ENCODE measurements at regions not wholly inside any gene's neighbourhood (a gene's known extent, or its start where the extent isn't known, plus 50 kb on each side); places are given as distances from the start of the nearest gene placed in this dataset.

DNA sequence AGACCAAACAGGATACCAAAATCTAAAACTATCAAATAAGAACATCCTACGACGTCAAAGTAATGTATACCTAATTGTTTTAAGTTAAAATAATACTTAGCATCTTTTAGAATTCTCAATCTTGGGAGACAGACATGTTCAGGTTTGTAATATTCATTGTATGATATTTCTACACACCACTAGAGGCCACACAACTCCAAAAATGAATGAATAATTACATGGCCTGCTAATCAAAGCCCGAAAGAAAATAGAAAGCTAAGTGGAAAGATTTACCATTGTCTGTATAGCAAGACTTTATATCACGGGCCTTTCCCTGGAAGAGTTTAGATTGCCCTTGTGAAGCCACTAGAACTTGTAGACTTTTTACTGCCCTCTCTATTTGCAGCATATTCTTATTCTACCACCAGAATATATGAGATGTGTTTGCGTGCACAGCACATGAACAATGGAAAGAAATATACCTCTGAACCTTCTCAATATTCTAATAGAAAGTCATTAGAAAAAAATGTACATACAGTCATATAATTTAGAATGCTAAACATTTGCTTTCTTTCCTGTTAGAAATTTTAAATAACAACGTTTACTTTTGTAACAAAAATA is 380.1 kb upstream of the NUDT12 start:
- TF ChIP-seq Cebpa-rat (IDR thresholded peaks at IDR 0.05), result no peak

DNA sequence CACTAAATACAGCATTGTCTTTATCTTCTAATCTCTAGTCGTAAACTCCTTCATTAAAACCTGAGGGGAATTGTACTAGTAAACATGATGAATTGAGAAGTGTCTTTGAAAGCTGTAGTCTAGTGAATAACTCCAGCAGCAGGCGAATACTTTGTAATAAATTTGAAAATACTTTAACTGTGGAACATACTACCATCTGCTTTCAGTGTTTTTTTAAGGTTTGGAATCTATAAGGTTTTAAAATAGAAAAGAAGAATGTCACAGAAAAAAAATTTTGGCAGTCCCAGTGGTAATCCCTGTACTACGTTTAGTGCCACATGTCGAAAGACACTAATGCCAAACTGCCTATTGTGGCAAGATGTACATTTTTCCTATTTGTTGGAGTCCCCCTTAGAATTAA is 379.0 kb upstream of the NUDT12 start:
- H3K36me3 ChIP-seq, result no peaks in the 10 kb centered on the region
- TF ChIP-seq Cebpa-rat (IDR thresholded peaks at IDR 0.05), result no peak
- H3K27me3 ChIP-seq, result no peaks in the 10 kb centered on the region
- H3K4me1 ChIP-seq, result no peaks in the 10 kb centered on the region
- H3K9me3 ChIP-seq, result no peaks in the 10 kb centered on the region
- no peak overlapping the region for H3K9ac ChIP-seq
- no peak overlapping the region for H3K4me2 ChIP-seq
- no peaks in the 10 kb centered on the region for H4K20me1 ChIP-seq
- H3K27ac ChIP-seq, result no peak overlapping the region
- H3K4me3 ChIP-seq, result no peak overlapping the region

More for the DNA sequence above, 380.1 kb upstream of the NUDT12 start:
- Histone ChIP-seq H3K36me3 (no peaks in the 10 kb centered on the region), H3K9ac (no peak overlapping the region), H3K4me3 (no peak overlapping the region), H3K4me2 (no peak overlapping the region), H4K20me1 (no peaks in the 10 kb centered on the region), H3K4me1 (no peaks in the 10 kb centered on the region), H3K27me3 (no peaks in the 10 kb centered on the region), H3K27ac (no peak overlapping the region), H3K9me3 (no peaks in the 10 kb centered on the region)

DNA sequence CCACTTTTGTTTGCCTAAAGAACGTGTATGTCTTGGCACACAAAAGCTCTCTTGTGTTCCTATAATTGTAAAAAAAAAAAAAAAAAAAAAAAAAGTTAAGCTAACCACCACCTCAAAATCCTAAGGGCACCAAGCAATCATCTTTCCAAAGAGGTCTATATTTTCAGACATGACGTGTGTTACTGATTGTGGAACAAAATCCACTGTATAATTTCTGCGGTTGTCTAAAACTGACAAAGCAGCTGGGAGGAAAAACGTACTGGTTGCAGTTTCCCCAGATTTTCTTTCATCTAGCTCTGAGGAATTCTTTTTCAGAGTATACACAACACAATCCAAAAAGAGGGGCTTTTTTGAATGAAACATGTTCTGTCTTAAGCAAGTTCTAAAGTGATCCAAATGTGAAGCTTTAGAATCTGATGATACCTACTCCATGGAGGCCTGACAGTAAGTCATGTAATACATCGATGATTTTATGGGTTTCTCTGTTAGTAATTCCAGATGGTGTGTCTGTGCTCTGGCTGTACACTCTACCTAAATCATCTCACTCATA is 375.6 kb upstream of the NUDT12 start:
- no peaks in the 10 kb centered on the region for H3K4me1 ChIP-seq
- H3K27ac ChIP-seq, result no peak overlapping the region
- no peaks in the 10 kb centered on the region for H3K27me3 ChIP-seq
- no peaks in the 10 kb centered on the region for H4K20me1 ChIP-seq
- H3K4me2 ChIP-seq, result no peak overlapping the region
- no peak overlapping the region for H3K4me3 ChIP-seq
- no peaks in the 10 kb centered on the region for H3K36me3 ChIP-seq
- no peaks in the 10 kb centered on the region for H3K9me3 ChIP-seq
- no peak for TF ChIP-seq Cebpa-rat (IDR thresholded peaks at IDR 0.05)
- no peak overlapping the region for H3K9ac ChIP-seq

DNA sequence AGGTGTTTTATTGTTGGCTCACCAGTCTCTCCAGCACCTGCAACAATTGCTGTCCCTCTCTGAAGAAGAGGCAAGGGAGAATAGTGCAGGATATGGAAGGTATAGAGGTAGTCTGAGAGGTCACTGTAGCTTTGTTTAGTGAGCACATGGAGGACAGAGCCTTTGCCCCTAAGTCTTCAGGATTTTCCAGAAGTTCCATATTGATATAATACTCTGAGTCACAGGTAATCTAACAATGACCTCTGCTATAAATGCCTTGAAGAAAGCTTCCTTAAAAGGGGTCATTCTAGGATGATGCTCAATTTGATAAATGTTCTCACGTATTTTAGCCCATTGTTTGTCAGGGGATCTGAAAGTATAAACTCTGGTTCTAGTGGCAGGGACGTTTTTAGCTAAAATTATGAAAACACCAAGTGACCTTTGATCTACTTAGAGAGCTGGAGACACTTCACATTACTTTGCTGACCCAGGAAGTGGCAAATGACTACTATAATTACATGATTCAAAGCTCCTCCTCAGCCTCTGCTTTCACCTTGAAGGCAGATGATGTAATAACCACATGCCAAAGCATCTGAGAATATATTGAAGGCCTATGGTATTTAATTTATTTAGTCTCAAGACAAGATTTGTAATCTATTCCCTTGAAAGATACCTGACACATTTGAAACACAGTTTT is 366.9 kb upstream of the NUDT12 start:
- Histone ChIP-seq H3K9me3 (no peaks in the 10 kb centered on the region), H3K4me2 (no peak overlapping the region), H3K4me1 (no peaks in the 10 kb centered on the region), H3K4me3 (no peak overlapping the region), H3K27me3 (no peaks in the 10 kb centered on the region), H3K9ac (no peak overlapping the region), H3K27ac (no peak overlapping the region), H3K36me3 (no peaks in the 10 kb centered on the region), H4K20me1 (no peaks in the 10 kb centered on the region)
- TF ChIP-seq Cebpa-rat (IDR thresholded peaks at IDR 0.05), result no peak

DNA sequence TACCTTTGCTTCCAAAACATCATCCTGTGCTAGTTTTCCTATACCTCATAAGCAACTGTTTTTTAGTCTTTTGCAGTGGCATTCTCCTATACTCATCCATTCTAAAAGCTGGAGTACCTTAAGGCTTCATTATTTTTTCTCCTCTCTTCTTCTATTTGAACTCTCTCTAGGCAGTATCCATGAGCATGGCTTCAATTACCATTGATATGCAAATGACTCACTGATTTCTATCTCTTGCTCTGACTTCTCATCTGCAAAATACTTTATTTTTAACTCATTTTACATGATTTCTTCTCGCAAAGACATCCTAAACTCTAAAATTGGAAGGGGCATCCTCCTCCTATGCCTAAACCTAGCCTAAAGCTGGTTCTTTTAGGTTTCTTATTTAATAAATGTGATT is 365.1 kb upstream of the NUDT12 start:
- no peaks in the 10 kb centered on the region for H3K9me3 ChIP-seq
- no peaks in the 10 kb centered on the region for H3K4me1 ChIP-seq
- H3K36me3 ChIP-seq, result no peaks in the 10 kb centered on the region
- no peaks in the 10 kb centered on the region for H3K27me3 ChIP-seq
- no peak overlapping the region for H3K4me2 ChIP-seq
- H3K4me3 ChIP-seq, result no peak overlapping the region
- H3K27ac ChIP-seq, result no peak overlapping the region
- H4K20me1 ChIP-seq, result no peaks in the 10 kb centered on the region
- no peak for TF ChIP-seq Cebpa-rat (IDR thresholded peaks at IDR 0.05)
- no peak overlapping the region for H3K9ac ChIP-seq

DNA sequence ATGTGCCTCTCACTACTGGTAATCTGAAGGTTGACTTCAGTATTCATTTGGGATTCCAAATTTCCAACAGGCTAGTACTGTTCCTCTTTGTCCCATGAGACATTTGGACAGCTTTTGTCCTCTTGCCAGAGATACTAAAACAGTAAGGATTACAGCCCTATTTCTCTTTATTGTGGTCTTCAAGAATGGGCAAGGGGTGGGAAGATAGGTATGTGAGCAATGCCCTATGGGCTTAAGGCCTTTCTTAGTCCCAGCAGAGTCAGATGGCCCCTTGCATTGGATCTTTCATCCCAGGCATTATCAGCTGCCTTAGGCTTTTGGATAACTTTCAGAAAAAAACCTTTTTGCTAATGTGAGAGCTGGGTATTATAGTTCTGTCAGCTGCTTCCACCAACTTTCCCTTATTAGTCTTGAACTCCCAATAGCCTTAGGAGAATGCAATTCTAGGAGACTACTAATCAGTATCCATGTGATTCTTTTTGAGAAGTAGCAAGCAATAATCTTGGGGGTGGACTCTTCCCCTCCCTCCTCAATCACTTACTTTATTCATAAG is 361.1 kb upstream of the NUDT12 start:
- H3K4me2 ChIP-seq, result no peak overlapping the region
- no peak overlapping the region for H3K9ac ChIP-seq
- H3K27me3 ChIP-seq, result no peaks in the 10 kb centered on the region
- TF ChIP-seq Cebpa-rat (IDR thresholded peaks at IDR 0.05), result no peak
- H3K4me3 ChIP-seq, result no peak overlapping the region
- H3K27ac ChIP-seq, result no peak overlapping the region
- H4K20me1 ChIP-seq, result no peaks in the 10 kb centered on the region
- peaks cover 2% of the 10 kb centered on the region; the same call in 1 of the 2 replicates for H3K4me1 ChIP-seq
- no peaks in the 10 kb centered on the region for H3K9me3 ChIP-seq
- H3K36me3 ChIP-seq, result no peaks in the 10 kb centered on the region

DNA sequence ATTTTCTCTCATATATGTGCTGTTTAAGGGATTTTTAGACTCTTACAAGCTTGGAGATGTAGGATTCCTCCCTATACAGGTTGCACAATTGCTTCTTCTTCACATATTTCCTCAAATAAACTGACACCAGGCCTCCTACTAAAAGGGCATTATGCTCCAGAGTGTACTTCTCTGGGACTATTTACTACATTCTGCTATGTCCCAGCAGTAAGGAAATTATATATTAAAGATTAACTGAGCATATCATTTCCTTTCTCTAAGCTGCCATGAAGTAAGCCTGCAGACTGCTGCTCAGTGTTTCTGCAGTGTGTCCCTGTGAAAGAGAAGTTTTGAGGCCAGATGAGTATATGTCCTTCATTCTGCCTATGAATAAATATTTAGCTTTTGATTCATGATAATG is 356.9 kb upstream of the NUDT12 start:
- no peaks in the 10 kb centered on the region for H3K36me3 ChIP-seq
- no peaks in the 10 kb centered on the region for H4K20me1 ChIP-seq
- H3K27me3 ChIP-seq, result no peaks in the 10 kb centered on the region
- H3K9me3 ChIP-seq, result no peaks in the 10 kb centered on the region
- H3K4me1 ChIP-seq, result peaks cover 4% of the 10 kb centered on the region; the same call in 1 of the 2 replicates
- TF ChIP-seq Cebpa-rat (IDR thresholded peaks at IDR 0.05), result no peak
- no peak overlapping the region for H3K9ac ChIP-seq
- H3K27ac ChIP-seq, result no peak overlapping the region
- H3K4me2 ChIP-seq, result no peak overlapping the region
- no peak overlapping the region for H3K4me3 ChIP-seq

DNA sequence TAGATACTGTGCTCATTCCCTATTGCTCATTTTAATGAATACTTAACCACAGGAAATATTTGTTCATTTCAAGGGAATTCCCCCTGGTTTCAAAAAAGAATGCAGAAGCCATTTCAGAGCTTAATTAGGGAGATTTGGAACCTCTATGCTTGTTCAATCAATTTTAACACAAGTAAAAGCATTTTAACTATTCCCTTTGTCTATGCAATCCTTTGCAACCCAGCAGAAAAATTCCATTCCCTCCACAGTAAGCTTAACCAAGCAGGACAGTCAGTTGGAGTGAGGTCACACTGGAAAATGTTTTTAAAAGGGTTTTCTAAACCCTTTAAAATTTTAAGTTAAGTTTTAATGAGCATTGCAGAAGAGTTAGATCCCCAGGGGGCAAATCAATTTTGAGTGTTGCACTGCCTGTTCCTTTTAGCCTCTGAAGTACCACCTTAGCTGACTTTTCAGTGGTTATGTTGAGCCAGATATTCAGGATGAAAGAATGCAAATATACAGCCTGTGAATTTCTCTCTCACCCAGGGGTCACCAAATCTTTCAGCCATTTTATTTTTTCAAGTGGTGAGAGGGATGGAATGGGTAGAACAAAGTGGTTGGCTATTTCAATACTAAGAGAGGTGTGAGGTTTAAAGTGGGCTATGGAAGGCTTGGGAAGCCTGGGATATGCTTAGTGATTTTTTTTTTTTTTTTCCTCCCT is 356.2 kb upstream of the NUDT12 start:
- Histone ChIP-seq H3K4me1 (peaks cover 4% of the 10 kb centered on the region; the same call in 1 of the 2 replicates), H3K9me3 (no peaks in the 10 kb centered on the region), H3K36me3 (no peaks in the 10 kb centered on the region), H3K27ac (no peak overlapping the region), H3K9ac (no peak overlapping the region), H4K20me1 (no peaks in the 10 kb centered on the region), H3K27me3 (no peaks in the 10 kb centered on the region), H3K4me2 (no peak overlapping the region), H3K4me3 (no peak overlapping the region)
- no peak for TF ChIP-seq Cebpa-rat (IDR thresholded peaks at IDR 0.05)

DNA sequence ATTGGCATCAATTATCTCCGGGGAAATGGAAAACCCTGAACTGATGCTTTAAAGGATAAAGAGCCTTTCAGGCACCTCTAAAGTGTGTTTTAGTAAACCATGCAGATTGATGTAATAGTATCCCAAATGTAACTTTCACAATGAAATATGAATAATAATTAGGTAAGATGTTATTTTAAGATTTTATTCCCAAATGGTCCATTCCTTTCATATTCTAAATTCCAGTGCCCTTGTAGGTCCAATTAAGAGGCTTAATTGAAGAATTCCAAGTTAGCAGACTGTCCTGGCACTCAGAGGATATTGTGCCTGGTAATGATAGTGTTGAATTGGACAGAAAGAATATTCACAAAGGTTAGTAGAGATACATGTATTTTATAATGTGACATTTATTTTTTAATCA is 352.5 kb upstream of the NUDT12 start:
- TF ChIP-seq Cebpa-rat (IDR thresholded peaks at IDR 0.05), result no peak

DNA sequence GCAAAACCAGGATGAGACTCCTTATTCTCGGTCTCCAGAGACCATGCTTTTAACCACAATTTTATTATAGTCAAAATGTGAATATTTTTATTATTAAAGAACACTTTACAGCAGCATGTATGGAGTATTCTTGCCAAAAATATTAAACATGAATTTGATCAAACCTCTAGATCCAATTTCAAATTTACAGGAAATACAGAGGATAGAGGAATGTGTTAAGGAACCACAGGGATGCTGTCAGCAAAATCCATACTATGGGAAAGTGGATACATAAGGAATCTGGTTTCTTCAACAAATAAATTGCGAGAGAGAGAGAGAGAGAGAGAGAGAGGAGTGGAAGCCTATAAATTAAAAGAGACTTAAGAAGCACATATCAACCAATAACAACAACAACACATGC is 348.2 kb upstream of the NUDT12 start:
- Histone ChIP-seq H3K9me3 (no peaks in the 10 kb centered on the region), H3K9ac (no peak overlapping the region), H3K4me2 (no peak overlapping the region), H3K27me3 (no peaks in the 10 kb centered on the region), H3K4me1 (no peaks in the 10 kb centered on the region), H3K36me3 (no peaks in the 10 kb centered on the region), H3K4me3 (no peak overlapping the region), H3K27ac (no peak overlapping the region), H4K20me1 (no peaks in the 10 kb centered on the region)
- TF ChIP-seq Cebpa-rat (IDR thresholded peaks at IDR 0.05), result no peak

More for the DNA sequence above, 352.5 kb upstream of the NUDT12 start:
- no peak overlapping the region for H3K9ac ChIP-seq
- no peak overlapping the region for H3K27ac ChIP-seq
- no peaks in the 10 kb centered on the region for H3K27me3 ChIP-seq
- no peak overlapping the region for H3K4me2 ChIP-seq
- H3K9me3 ChIP-seq, result no peaks in the 10 kb centered on the region
- H3K36me3 ChIP-seq, result no peaks in the 10 kb centered on the region
- peaks cover 4% of the 10 kb centered on the region; the same call in 1 of the 2 replicates for H3K4me1 ChIP-seq
- H4K20me1 ChIP-seq, result no peaks in the 10 kb centered on the region
- H3K4me3 ChIP-seq, result no peak overlapping the region
